Right lobe of liver (tissue), 4 donors: ENCODE measurements at regions not wholly inside any gene's neighbourhood (a gene's known extent, or its start where the extent isn't known, plus 50 kb on each side); places are given as distances from the start of the nearest gene placed in this dataset.

Source experiments
- POLR2A ChIP-seq: fragments of 450-650 bp; IDR thresholded peaks from one replicate; pipeline ENCODE4 v1.6.1; 2017; ENCODE audit warnings: antibody characterized with exemption, mild to moderate bottlenecking
- TF ChIP-seq, protein P1 (sequence below), 4 donors: fragments of 200-600 bp in 3 of 4; fragments of 450-650 bp in 1 of 4; IDR thresholded peaks; one replicate each; pipeline versions ENCODE4 v1.5.1 to v1.8.0; 2016 to 2022; ENCODE audit warnings: antibody characterized with exemption in 4 of 4, mild to moderate bottlenecking in 2 of 4
- donor health status: DM: no; HTN: no; CAD: no.
- donor health status: DM: no; HTN: no; CAD: no.
- donor health status: DM: no; HTN: yes; CAD: no.

DNA sequence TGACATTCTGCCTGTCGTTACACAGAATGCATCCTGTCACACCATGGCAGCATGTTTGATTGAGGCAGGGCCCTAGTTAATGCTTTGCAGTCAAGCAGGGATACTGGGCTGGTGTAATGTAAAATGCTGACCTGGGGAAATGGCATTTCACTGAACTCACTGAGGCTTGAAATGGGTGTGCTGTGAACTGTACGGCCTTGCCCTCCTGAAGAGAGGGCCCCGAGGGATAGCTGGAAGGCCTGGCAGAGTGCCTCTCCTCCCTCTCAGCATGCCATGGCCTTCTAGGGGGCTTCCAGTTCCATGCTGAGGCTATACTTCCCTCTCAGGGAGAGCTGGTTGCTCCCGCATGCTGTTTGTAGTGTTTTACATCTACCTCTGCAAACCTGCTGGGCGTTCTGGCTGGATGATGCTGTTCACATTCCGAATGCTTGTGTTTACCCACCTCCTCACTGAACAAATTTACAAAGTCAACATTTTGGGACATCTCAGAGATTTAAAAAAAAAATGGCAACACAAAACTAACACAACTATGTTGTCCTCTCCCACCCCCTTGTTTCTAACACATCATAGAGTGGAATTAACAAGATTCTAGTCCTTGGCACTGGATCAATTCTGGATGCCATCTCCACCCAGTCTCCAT lies 416.7 kb upstream of the CADM1 start:
- no peak for TF ChIP-seq POLR2A
- TF ChIP-seq, protein P1, sequence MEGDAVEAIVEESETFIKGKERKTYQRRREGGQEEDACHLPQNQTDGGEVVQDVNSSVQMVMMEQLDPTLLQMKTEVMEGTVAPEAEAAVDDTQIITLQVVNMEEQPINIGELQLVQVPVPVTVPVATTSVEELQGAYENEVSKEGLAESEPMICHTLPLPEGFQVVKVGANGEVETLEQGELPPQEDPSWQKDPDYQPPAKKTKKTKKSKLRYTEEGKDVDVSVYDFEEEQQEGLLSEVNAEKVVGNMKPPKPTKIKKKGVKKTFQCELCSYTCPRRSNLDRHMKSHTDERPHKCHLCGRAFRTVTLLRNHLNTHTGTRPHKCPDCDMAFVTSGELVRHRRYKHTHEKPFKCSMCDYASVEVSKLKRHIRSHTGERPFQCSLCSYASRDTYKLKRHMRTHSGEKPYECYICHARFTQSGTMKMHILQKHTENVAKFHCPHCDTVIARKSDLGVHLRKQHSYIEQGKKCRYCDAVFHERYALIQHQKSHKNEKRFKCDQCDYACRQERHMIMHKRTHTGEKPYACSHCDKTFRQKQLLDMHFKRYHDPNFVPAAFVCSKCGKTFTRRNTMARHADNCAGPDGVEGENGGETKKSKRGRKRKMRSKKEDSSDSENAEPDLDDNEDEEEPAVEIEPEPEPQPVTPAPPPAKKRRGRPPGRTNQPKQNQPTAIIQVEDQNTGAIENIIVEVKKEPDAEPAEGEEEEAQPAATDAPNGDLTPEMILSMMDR (IDR thresholded peaks at IDR 0.05): no peak
